ENCODE measurements at regions not wholly inside any gene's neighbourhood (a gene's known extent, or its start where the extent isn't known, plus 50 kb on each side); places are given as distances from the start of the nearest gene placed in this dataset.

DNA sequence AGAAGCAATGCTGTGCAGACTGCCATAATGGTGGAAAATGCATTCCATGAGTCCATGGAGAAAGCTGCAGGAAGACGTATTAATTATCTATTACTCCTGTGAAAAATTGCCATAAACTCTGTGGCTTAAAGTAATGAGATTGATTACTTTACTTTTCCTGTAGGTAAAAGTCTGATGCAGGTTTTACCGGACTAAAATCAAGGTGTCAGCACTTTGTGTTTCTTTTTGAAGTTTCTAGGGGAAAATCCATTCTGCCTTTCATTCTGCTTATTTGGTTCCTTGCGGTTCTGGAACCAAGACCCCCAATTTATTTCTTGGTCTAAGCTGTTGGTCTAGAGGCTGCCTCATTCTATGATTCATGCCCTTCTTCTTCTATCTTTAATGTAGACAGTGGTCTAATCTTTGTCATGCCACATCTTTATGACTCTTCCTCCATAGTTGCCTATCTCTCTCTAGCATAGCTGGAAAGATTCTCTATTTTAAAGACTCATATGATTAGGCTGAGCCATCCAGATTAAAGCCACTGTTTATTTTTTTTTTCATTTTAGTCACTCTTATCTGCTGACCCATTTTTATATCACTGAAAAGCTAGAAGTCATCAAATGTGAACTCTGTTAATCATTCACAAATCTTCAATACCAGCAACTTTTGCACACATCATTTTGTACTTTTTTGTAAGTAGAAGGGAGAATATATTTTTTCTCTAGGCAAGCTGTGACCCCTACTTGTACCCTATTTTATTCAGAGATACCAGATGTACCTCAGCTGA is 2056.4 kb downstream of the PCDH7 start:
- no peak for TF ChIP-seq EZH2 (IDR thresholded peaks at IDR 0.05; ENCODE audit: low read length, missing control alignments)
- TF ChIP-seq, protein P1, sequence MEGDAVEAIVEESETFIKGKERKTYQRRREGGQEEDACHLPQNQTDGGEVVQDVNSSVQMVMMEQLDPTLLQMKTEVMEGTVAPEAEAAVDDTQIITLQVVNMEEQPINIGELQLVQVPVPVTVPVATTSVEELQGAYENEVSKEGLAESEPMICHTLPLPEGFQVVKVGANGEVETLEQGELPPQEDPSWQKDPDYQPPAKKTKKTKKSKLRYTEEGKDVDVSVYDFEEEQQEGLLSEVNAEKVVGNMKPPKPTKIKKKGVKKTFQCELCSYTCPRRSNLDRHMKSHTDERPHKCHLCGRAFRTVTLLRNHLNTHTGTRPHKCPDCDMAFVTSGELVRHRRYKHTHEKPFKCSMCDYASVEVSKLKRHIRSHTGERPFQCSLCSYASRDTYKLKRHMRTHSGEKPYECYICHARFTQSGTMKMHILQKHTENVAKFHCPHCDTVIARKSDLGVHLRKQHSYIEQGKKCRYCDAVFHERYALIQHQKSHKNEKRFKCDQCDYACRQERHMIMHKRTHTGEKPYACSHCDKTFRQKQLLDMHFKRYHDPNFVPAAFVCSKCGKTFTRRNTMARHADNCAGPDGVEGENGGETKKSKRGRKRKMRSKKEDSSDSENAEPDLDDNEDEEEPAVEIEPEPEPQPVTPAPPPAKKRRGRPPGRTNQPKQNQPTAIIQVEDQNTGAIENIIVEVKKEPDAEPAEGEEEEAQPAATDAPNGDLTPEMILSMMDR (conservative IDR thresholded peaks at IDR 0.05 in 1 of 2, IDR thresholded peaks at IDR 0.05 in 1 of 2; ENCODE audit: low read depth in 1 of 2, low read length in 2 of 2), result no peak
- H3K4me1 ChIP-seq (ENCODE audit: control insufficient read depth, extremely low read depth, insufficient read depth, low read length), result no peaks in the 10 kb centered on the region
- no peaks in the 10 kb centered on the region for H3K79me2 ChIP-seq (ENCODE audit: control insufficient read depth, insufficient read depth, low read length)
- H3K27ac ChIP-seq (ENCODE audit: insufficient read depth, low read length), result no peak overlapping the region
- H3K4me2 ChIP-seq (ENCODE audit: extremely low read depth, insufficient read depth, low read length), result no peak overlapping the region
- H2AFZ ChIP-seq (ENCODE audit: low read length), result no peak overlapping the region
- no peaks in the 10 kb centered on the region for H3K27me3 ChIP-seq (ENCODE audit: control insufficient read depth, insufficient read depth, low read length)
- no peak overlapping the region for H3K9ac ChIP-seq (ENCODE audit: insufficient read depth, low read length)
- no peak overlapping the region for H3K4me3 ChIP-seq (replicated peaks in 1 of 4; ENCODE audit: control extremely low read depth in 1 of 4, insufficient read depth in 1 of 4, low read depth in 3 of 4, low read length in 4 of 4)
- H4K20me1 ChIP-seq (ENCODE audit: control insufficient read depth, extremely low read depth, insufficient read depth, low read length), result no peaks in the 10 kb centered on the region
- DNase-seq (ENCODE audit: low read depth in 2 of 2), result no peak
- no peaks in the 10 kb centered on the region for H3K9me3 ChIP-seq (ENCODE audit: control insufficient read depth, insufficient read depth, low read depth, low read length)
- H3K36me3 ChIP-seq (ENCODE audit: control insufficient read depth, insufficient read depth, low read length), result no peaks in the 10 kb centered on the region

DNA sequence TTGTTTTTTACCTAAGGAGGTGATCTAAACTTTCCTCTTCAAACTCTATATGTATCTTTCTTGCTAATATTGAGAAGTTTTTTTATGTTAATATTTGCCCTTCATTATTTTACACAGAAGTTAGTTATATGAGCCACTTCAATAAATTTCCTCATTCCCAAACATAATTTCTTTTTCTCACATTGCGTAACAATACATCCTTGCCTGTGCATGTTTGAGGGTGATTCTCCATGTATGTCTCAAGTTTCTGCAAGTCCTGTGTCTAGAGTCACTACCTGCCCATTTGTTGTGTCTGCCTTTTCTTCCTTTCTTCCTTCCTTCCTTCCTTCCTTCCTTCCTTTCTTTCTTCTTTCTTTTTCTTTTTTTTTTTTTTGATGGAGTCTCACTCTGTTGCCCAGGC is 2057.9 kb downstream of the PCDH7 start:
- Histone ChIP-seq H3K79me2 (ENCODE audit: control insufficient read depth, insufficient read depth, low read length) (no peaks in the 10 kb centered on the region), H3K4me3 (replicated peaks in 1 of 4; ENCODE audit: control extremely low read depth in 1 of 4, insufficient read depth in 1 of 4, low read depth in 3 of 4, low read length in 4 of 4) (no peak overlapping the region), H3K4me2 (ENCODE audit: extremely low read depth, insufficient read depth, low read length) (no peak overlapping the region), H3K9ac (ENCODE audit: insufficient read depth, low read length) (no peak overlapping the region), H4K20me1 (ENCODE audit: control insufficient read depth, extremely low read depth, insufficient read depth, low read length) (no peaks in the 10 kb centered on the region), H3K27me3 (ENCODE audit: control insufficient read depth, insufficient read depth, low read length) (no peaks in the 10 kb centered on the region), H3K4me1 (ENCODE audit: control insufficient read depth, extremely low read depth, insufficient read depth, low read length) (no peaks in the 10 kb centered on the region), H3K27ac (ENCODE audit: insufficient read depth, low read length) (no peak overlapping the region), H3K36me3 (ENCODE audit: control insufficient read depth, insufficient read depth, low read length) (no peaks in the 10 kb centered on the region), H3K9me3 (ENCODE audit: control insufficient read depth, insufficient read depth, low read depth, low read length) (no peaks in the 10 kb centered on the region), H2AFZ (ENCODE audit: low read length) (no peak overlapping the region)
- DNase-seq (ENCODE audit: low read depth in 2 of 2), result no peak
- no peak for TF ChIP-seq EZH2 (IDR thresholded peaks at IDR 0.05; ENCODE audit: low read length, missing control alignments)
- TF ChIP-seq, protein P1 (conservative IDR thresholded peaks at IDR 0.05 in 1 of 2, IDR thresholded peaks at IDR 0.05 in 1 of 2; ENCODE audit: low read depth in 1 of 2, low read length in 2 of 2), result no peak

DNA sequence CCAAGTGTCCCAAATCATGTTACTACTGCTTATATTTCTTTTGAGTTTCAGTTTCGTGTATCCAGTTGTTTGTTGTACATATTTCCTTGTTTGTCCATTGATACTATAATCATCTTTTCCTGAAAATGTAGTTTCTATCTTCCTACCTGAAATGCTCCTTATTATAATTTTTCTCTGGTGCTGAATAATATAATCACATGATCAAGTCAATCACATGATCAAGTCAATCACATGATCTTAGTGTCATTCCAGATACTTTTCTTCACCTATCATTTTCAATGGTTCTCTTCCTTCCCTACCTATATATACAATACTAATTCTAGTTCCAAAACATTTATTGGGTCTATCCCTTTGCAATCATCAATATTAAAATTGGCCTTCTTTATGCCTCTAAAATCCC is 2058.8 kb downstream of the PCDH7 start:
- DNase-seq (ENCODE audit: low read depth in 2 of 2), result no peak
- Histone ChIP-seq H2AFZ (ENCODE audit: low read length) (no peak overlapping the region), H3K4me1 (ENCODE audit: control insufficient read depth, extremely low read depth, insufficient read depth, low read length) (no peaks in the 10 kb centered on the region), H4K20me1 (ENCODE audit: control insufficient read depth, extremely low read depth, insufficient read depth, low read length) (no peaks in the 10 kb centered on the region), H3K36me3 (ENCODE audit: control insufficient read depth, insufficient read depth, low read length) (no peaks in the 10 kb centered on the region), H3K4me2 (ENCODE audit: extremely low read depth, insufficient read depth, low read length) (no peak overlapping the region), H3K9me3 (ENCODE audit: control insufficient read depth, insufficient read depth, low read depth, low read length) (no peaks in the 10 kb centered on the region), H3K9ac (ENCODE audit: insufficient read depth, low read length) (no peak overlapping the region), H3K27me3 (ENCODE audit: control insufficient read depth, insufficient read depth, low read length) (no peaks in the 10 kb centered on the region), H3K4me3 (replicated peaks in 1 of 4; ENCODE audit: control extremely low read depth in 1 of 4, insufficient read depth in 1 of 4, low read depth in 3 of 4, low read length in 4 of 4) (no peak overlapping the region), H3K27ac (ENCODE audit: insufficient read depth, low read length) (no peak overlapping the region), H3K79me2 (ENCODE audit: control insufficient read depth, insufficient read depth, low read length) (no peaks in the 10 kb centered on the region)
- TF ChIP-seq EZH2 (IDR thresholded peaks at IDR 0.05; ENCODE audit: low read length, missing control alignments), result no peak
- TF ChIP-seq, protein P1 (conservative IDR thresholded peaks at IDR 0.05 in 1 of 2, IDR thresholded peaks at IDR 0.05 in 1 of 2; ENCODE audit: low read depth in 1 of 2, low read length in 2 of 2), result no peak

Measured in fibroblast of lung (primary cell).